Thyroid gland (tissue), 4 donors: ENCODE measurements at regions not wholly inside any gene's neighbourhood (a gene's known extent, or its start where the extent isn't known, plus 50 kb on each side); places are given as distances from the start of the nearest gene placed in this dataset.

Experiments
- DNase-seq, 2 donors: peaks; one replicate each; pipeline ENCODE4 v3.0.0-alpha.2; 2019
- H3K27ac ChIP-seq, 3 donors: fragments of 200-600 bp; sonication (generic); 1 replicate in 2 of 3; 2 replicates in 1 of 3; pipeline ENCODE4 v1.5.1; 2016 to 2019; ENCODE audit warnings: mild to moderate bottlenecking in 1 of 3, moderate library complexity in 1 of 3
- H3K27me3 ChIP-seq: fragments of 200-600 bp; sonication (generic); one replicate; pipeline ENCODE4 v1.5.1; 2019
- H3K36me3 ChIP-seq, 2 donors: fragments of 200-600 bp; sonication (generic); one replicate each; pipeline ENCODE4 v1.5.1; 2016 to 2019
- H3K4me1 ChIP-seq, 2 donors: fragments of 200-600 bp; sonication (generic); one replicate each; pipeline ENCODE4 v1.5.1; 2017 to 2019
- H3K4me3 ChIP-seq, 3 donors: fragments of 200-600 bp; sonication (generic); replicated peaks in 1 of 3; 1 replicate in 2 of 3; 2 replicates in 1 of 3; pipeline ENCODE4 v1.5.1; 2016; ENCODE audit warnings: mild to moderate bottlenecking in 1 of 3
- H3K9me3 ChIP-seq: fragments of 200-600 bp; sonication (generic); one replicate; pipeline ENCODE4 v1.5.1; 2017
- CTCF ChIP-seq, 6 experiments: fragments of 200-600 bp in 3 of 6; fragments of 450-650 bp in 3 of 6; sonication (generic) in 3 of 6; IDR thresholded peaks; one replicate each; pipeline ENCODE4 v1.5.1; 2016 to 2019; ENCODE audit warnings: antibody characterized with exemption in 6 of 6, mild to moderate bottlenecking in 2 of 6, inconsistent platforms in 1 of 6, moderate library complexity in 1 of 6
- POLR2A ChIP-seq, 2 donors: fragments of 450-650 bp; IDR thresholded peaks; one replicate each; pipeline ENCODE4 v1.6.1; 2017; ENCODE audit warnings: antibody characterized with exemption in 2 of 2, mild to moderate bottlenecking in 2 of 2, moderate library complexity in 1 of 2
- WGBS, 2 donors: methylation state at CpG; one replicate each; pipeline ENCODE4 v1.1.5; 2017; 5-methylcytosine and 5-hydroxymethylcytosine counted together
- intact Hi-C: fragments of 100-400 bp; cut with DNase I; formaldehyde crosslinking; loops from one replicate; pipeline ENCODE4 v1.15.1; 2023

- H3K9me3 ChIP-seq = no peaks in the 10 kb centered on the region
- TF ChIP-seq CTCF (IDR thresholded peaks at IDR 0.05) (no peak), POLR2A (IDR thresholded peaks at IDR 0.05) (no peak)
- no peak overlapping the region for H3K27ac ChIP-seq
- no peaks in the 10 kb centered on the region for H3K4me1 ChIP-seq
- H3K36me3 ChIP-seq = no peaks in the 10 kb centered on the region
- 87 to 89% methylated on average over 11 of the region's 11 CpGs for WGBS, 2 donors
- no peaks in the 10 kb centered on the region for H3K27me3 ChIP-seq
- intact Hi-C loops = no loop called here
- no peak overlapping the region for H3K4me3 ChIP-seq
- no peak for DNase-seq
Observed at GRCh38 chr6:15800841-15801617, 138.2 kb upstream of the DTNBP1 start.

GRCh38 chr6:15798533-15799255 is 135.9 kb upstream of the DTNBP1 start:
- Histone ChIP-seq H3K4me1 (no peaks in the 10 kb centered on the region), H3K4me3 (no peak overlapping the region), H3K9me3 (no peaks in the 10 kb centered on the region), H3K27ac (no peak overlapping the region), H3K27me3 (no peaks in the 10 kb centered on the region), H3K36me3 (no peaks in the 10 kb centered on the region)
- 81 to 90% methylated on average over 2 of the region's 2 CpGs for WGBS, 2 donors
- intact Hi-C loops = no loop called here
- DNase-seq = no peak
- TF ChIP-seq POLR2A (IDR thresholded peaks at IDR 0.05) = no peak
- no peak for TF ChIP-seq CTCF (IDR thresholded peaks at IDR 0.05)

- intact Hi-C loops = no loop called here
- H3K4me3 ChIP-seq = no peak overlapping the region
- DNase-seq = no peak
- no peaks in the 10 kb centered on the region for H3K4me1 ChIP-seq
- no peaks in the 10 kb centered on the region for H3K36me3 ChIP-seq
- no peaks in the 10 kb centered on the region for H3K27me3 ChIP-seq
- H3K9me3 ChIP-seq = no peaks in the 10 kb centered on the region
- WGBS, 2 donors = 88 to 90% methylated on average over 5 of the region's 5 CpGs
- no peak overlapping the region for H3K27ac ChIP-seq
- no peak for TF ChIP-seq CTCF (IDR thresholded peaks at IDR 0.05)
- TF ChIP-seq POLR2A (IDR thresholded peaks at IDR 0.05) = no peak
Observed at GRCh38 chr6:15796844-15797243, 134.0 kb upstream of the DTNBP1 start.

- WGBS, 2 donors = 77 to 79% methylated on average over 7 of the region's 7 CpGs
- H3K4me3 ChIP-seq = no peak overlapping the region
- no peaks in the 10 kb centered on the region for H3K36me3 ChIP-seq
- no peaks in the 10 kb centered on the region for H3K4me1 ChIP-seq
- TF ChIP-seq POLR2A (IDR thresholded peaks at IDR 0.05) = no peak
- TF ChIP-seq CTCF (IDR thresholded peaks at IDR 0.05) = no peak
- no peaks in the 10 kb centered on the region for H3K9me3 ChIP-seq
- no peaks in the 10 kb centered on the region for H3K27me3 ChIP-seq
- no peak for DNase-seq
- no peak overlapping the region for H3K27ac ChIP-seq
- intact Hi-C loops = no loop called here
Observed at GRCh38 chr6:15796130-15796771, 133.4 kb upstream of the DTNBP1 start.

- TF ChIP-seq CTCF (IDR thresholded peaks at IDR 0.05) = no peak
- no peak for TF ChIP-seq POLR2A (IDR thresholded peaks at IDR 0.05)
- Histone ChIP-seq H3K36me3 (no peaks in the 10 kb centered on the region), H3K27ac (no peak overlapping the region), H3K4me3 (no peak overlapping the region), H3K27me3 (no peaks in the 10 kb centered on the region), H3K9me3 (no peaks in the 10 kb centered on the region), H3K4me1 (no peaks in the 10 kb centered on the region)
- intact Hi-C loops = no loop called here
- DNase-seq = no peak
Observed at GRCh38 chr6:15793826-15794225, 131.0 kb upstream of the DTNBP1 start.
